ENCODE measurements at regions not wholly inside any gene's neighbourhood (a gene's known extent, or its start where the extent isn't known, plus 50 kb on each side); places are given as distances from the start of the nearest gene placed in this dataset.

- BruUV-seq (replicated peaks): no TSS peak
- no peaks in the 10 kb centered on the region for H3K4me1 ChIP-seq (ENCODE audit: control insufficient read depth, insufficient read depth, low read length)
- ChIA-PET POLR2A (no interaction called here), CTCF (no interaction called here)
- no peak overlapping the region for H3K27ac ChIP-seq (ENCODE audit: low read length)
- ATAC-seq (no peak), DNase-seq (ENCODE audit: low read depth, low spot score) (no peak)
- in situ Hi-C loops (cut with HindIII; ENCODE audit: low pct_unique_long_range_greater_than_20kb, low sequenced_read_pairs): no loop called here
- H3K9me3 ChIP-seq (ENCODE audit: control insufficient read depth, insufficient read depth, low read depth, low read length): no peaks in the 10 kb centered on the region
- no peak overlapping the region for H3K4me3 ChIP-seq (ENCODE audit: low read depth in 2 of 2, low read length in 2 of 2)
- TF ChIP-seq TCF7L2 (IDR thresholded peaks at IDR 0.05; ENCODE audit: low read depth, low read length) (no peak), CTCF (IDR thresholded peaks at IDR 0.05) (no peak)
- intact Hi-C loops (cut with micrococcal nuclease; ENCODE audit: unreplicated experiment): no loop called here
- no peaks in the 10 kb centered on the region for H3K27me3 ChIP-seq (ENCODE audit: control insufficient read depth, insufficient read depth, low read length)
- no peaks in the 10 kb centered on the region for H3K36me3 ChIP-seq (ENCODE audit: control insufficient read depth, insufficient read depth, low read length)
Observed at GRCh38 chr21:20685475-20685874, 312.7 kb upstream of the NCAM2 start.

GRCh38 chr21:20698585-20698984 lies 299.6 kb upstream of the NCAM2 start:
- Histone ChIP-seq H3K4me3 (ENCODE audit: low read depth in 2 of 2, low read length in 2 of 2) (no peak overlapping the region), H3K36me3 (ENCODE audit: control insufficient read depth, insufficient read depth, low read length) (no peaks in the 10 kb centered on the region), H3K27me3 (ENCODE audit: control insufficient read depth, insufficient read depth, low read length) (no peaks in the 10 kb centered on the region), H3K9me3 (ENCODE audit: control insufficient read depth, insufficient read depth, low read depth, low read length) (no peaks in the 10 kb centered on the region), H3K4me1 (ENCODE audit: control insufficient read depth, insufficient read depth, low read length) (no peaks in the 10 kb centered on the region), H3K27ac (ENCODE audit: low read length) (no peak overlapping the region)
- no peak for TF ChIP-seq TCF7L2 (IDR thresholded peaks at IDR 0.05; ENCODE audit: low read depth, low read length)
- no peak for TF ChIP-seq CTCF (IDR thresholded peaks at IDR 0.05)
- TF ChIP-seq, protein P1, sequence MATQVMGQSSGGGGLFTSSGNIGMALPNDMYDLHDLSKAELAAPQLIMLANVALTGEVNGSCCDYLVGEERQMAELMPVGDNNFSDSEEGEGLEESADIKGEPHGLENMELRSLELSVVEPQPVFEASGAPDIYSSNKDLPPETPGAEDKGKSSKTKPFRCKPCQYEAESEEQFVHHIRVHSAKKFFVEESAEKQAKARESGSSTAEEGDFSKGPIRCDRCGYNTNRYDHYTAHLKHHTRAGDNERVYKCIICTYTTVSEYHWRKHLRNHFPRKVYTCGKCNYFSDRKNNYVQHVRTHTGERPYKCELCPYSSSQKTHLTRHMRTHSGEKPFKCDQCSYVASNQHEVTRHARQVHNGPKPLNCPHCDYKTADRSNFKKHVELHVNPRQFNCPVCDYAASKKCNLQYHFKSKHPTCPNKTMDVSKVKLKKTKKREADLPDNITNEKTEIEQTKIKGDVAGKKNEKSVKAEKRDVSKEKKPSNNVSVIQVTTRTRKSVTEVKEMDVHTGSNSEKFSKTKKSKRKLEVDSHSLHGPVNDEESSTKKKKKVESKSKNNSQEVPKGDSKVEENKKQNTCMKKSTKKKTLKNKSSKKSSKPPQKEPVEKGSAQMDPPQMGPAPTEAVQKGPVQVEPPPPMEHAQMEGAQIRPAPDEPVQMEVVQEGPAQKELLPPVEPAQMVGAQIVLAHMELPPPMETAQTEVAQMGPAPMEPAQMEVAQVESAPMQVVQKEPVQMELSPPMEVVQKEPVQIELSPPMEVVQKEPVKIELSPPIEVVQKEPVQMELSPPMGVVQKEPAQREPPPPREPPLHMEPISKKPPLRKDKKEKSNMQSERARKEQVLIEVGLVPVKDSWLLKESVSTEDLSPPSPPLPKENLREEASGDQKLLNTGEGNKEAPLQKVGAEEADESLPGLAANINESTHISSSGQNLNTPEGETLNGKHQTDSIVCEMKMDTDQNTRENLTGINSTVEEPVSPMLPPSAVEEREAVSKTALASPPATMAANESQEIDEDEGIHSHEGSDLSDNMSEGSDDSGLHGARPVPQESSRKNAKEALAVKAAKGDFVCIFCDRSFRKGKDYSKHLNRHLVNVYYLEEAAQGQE (IDR thresholded peaks at IDR 0.05; ENCODE audit: insufficient read depth in 1 of 2, low read depth in 2 of 2, low read length in 1 of 2): no peak
- TF ChIP-seq SIN3A (IDR thresholded peaks at IDR 0.05; ENCODE audit: borderline replicate concordance, insufficient read depth, low read depth, low read length): no peak
- no peak for TF ChIP-seq POLR2AphosphoS5 (IDR thresholded peaks at IDR 0.05; ENCODE audit: low read depth, low read length)
- in situ Hi-C loops (cut with HindIII; ENCODE audit: low pct_unique_long_range_greater_than_20kb, low sequenced_read_pairs) (no loop called here), intact Hi-C loops (cut with micrococcal nuclease; ENCODE audit: unreplicated experiment) (no loop called here)
- DNase-seq (ENCODE audit: low read depth, low spot score): no peak
- ATAC-seq: no peak
- CTCF ChIA-PET: no interaction called here
- POLR2A ChIA-PET: no interaction called here
- BruUV-seq (replicated peaks): no TSS peak

DNA sequence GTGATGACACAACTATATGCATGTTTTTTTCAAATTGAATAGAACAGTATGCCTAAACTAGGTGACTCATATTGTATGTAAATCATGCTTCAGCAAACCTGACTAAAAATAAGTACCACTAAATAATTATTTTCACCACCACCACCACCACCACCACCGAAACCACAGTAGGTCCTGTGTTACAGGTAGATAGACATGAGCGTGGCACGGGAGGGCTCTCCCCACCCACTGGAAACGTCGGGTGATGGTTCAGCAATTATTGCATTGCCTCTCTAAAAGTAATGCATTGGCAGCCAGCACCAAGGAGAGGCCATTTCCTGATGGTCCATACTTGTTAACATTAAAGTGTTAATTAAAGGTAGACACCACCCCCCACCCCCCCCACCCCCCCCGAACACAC lies 297.0 kb upstream of the NCAM2 start:
- Histone ChIP-seq H3K9me3 (ENCODE audit: control insufficient read depth, insufficient read depth, low read depth, low read length) (no peaks in the 10 kb centered on the region), H3K4me3 (ENCODE audit: low read depth in 2 of 2, low read length in 2 of 2) (no peak overlapping the region), H3K4me1 (ENCODE audit: control insufficient read depth, insufficient read depth, low read length) (no peaks in the 10 kb centered on the region), H3K36me3 (ENCODE audit: control insufficient read depth, insufficient read depth, low read length) (no peaks in the 10 kb centered on the region), H3K27me3 (ENCODE audit: control insufficient read depth, insufficient read depth, low read length) (no peaks in the 10 kb centered on the region), H3K27ac (ENCODE audit: low read length) (no peak overlapping the region)
- no peak for DNase-seq (ENCODE audit: low read depth, low spot score)
- POLR2A ChIA-PET: no interaction called here
- no peak for ATAC-seq
- intact Hi-C loops (cut with micrococcal nuclease; ENCODE audit: unreplicated experiment) (no loop called here), in situ Hi-C loops (cut with HindIII; ENCODE audit: low pct_unique_long_range_greater_than_20kb, low sequenced_read_pairs) (no loop called here)
- CTCF ChIA-PET: no interaction called here
- no TSS peak for BruUV-seq (replicated peaks)
- TF ChIP-seq SIN3A (IDR thresholded peaks at IDR 0.05; ENCODE audit: borderline replicate concordance, insufficient read depth, low read depth, low read length): no peak
- TF ChIP-seq, protein P1 (IDR thresholded peaks at IDR 0.05; ENCODE audit: insufficient read depth in 1 of 2, low read depth in 2 of 2, low read length in 1 of 2): no peak
